ENCODE measurements at regions not wholly inside any gene's neighbourhood (a gene's known extent, or its start where the extent isn't known, plus 50 kb on each side); places are given as distances from the start of the nearest gene placed in this dataset.

- H3K27me3 ChIP-seq (ENCODE audit: control insufficient read depth, insufficient read depth, low read length): no peaks in the 10 kb centered on the region
- DNase-seq (ENCODE audit: low read depth, low spot score) (no peak), ATAC-seq (no peak)
- no peak overlapping the region for H3K4me3 ChIP-seq (ENCODE audit: low read depth in 2 of 2, low read length in 2 of 2)
- H3K9me3 ChIP-seq (ENCODE audit: control insufficient read depth, insufficient read depth, low read depth, low read length): no peaks in the 10 kb centered on the region
- no peaks in the 10 kb centered on the region for H3K36me3 ChIP-seq (ENCODE audit: control insufficient read depth, insufficient read depth, low read length)
- intact Hi-C loops (cut with micrococcal nuclease; ENCODE audit: unreplicated experiment) (no loop called here), in situ Hi-C loops (cut with HindIII; ENCODE audit: low pct_unique_long_range_greater_than_20kb, low sequenced_read_pairs) (no loop called here)
- H3K27ac ChIP-seq (ENCODE audit: low read length): no peak overlapping the region
- no TSS peak for BruUV-seq (replicated peaks)
- H3K4me1 ChIP-seq (ENCODE audit: control insufficient read depth, insufficient read depth, low read length): no peaks in the 10 kb centered on the region
- CTCF ChIA-PET: no interaction called here
- POLR2A ChIA-PET: no interaction called here
- no peak for TF ChIP-seq TCF7L2 (IDR thresholded peaks at IDR 0.05; ENCODE audit: low read depth, low read length)
- TF ChIP-seq, protein P1, sequence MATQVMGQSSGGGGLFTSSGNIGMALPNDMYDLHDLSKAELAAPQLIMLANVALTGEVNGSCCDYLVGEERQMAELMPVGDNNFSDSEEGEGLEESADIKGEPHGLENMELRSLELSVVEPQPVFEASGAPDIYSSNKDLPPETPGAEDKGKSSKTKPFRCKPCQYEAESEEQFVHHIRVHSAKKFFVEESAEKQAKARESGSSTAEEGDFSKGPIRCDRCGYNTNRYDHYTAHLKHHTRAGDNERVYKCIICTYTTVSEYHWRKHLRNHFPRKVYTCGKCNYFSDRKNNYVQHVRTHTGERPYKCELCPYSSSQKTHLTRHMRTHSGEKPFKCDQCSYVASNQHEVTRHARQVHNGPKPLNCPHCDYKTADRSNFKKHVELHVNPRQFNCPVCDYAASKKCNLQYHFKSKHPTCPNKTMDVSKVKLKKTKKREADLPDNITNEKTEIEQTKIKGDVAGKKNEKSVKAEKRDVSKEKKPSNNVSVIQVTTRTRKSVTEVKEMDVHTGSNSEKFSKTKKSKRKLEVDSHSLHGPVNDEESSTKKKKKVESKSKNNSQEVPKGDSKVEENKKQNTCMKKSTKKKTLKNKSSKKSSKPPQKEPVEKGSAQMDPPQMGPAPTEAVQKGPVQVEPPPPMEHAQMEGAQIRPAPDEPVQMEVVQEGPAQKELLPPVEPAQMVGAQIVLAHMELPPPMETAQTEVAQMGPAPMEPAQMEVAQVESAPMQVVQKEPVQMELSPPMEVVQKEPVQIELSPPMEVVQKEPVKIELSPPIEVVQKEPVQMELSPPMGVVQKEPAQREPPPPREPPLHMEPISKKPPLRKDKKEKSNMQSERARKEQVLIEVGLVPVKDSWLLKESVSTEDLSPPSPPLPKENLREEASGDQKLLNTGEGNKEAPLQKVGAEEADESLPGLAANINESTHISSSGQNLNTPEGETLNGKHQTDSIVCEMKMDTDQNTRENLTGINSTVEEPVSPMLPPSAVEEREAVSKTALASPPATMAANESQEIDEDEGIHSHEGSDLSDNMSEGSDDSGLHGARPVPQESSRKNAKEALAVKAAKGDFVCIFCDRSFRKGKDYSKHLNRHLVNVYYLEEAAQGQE (IDR thresholded peaks at IDR 0.05; ENCODE audit: insufficient read depth in 1 of 2, low read depth in 2 of 2, low read length in 1 of 2): no peak
- no peak for TF ChIP-seq POLR2AphosphoS5 (IDR thresholded peaks at IDR 0.05; ENCODE audit: low read depth, low read length)
- TF ChIP-seq, protein P2, sequence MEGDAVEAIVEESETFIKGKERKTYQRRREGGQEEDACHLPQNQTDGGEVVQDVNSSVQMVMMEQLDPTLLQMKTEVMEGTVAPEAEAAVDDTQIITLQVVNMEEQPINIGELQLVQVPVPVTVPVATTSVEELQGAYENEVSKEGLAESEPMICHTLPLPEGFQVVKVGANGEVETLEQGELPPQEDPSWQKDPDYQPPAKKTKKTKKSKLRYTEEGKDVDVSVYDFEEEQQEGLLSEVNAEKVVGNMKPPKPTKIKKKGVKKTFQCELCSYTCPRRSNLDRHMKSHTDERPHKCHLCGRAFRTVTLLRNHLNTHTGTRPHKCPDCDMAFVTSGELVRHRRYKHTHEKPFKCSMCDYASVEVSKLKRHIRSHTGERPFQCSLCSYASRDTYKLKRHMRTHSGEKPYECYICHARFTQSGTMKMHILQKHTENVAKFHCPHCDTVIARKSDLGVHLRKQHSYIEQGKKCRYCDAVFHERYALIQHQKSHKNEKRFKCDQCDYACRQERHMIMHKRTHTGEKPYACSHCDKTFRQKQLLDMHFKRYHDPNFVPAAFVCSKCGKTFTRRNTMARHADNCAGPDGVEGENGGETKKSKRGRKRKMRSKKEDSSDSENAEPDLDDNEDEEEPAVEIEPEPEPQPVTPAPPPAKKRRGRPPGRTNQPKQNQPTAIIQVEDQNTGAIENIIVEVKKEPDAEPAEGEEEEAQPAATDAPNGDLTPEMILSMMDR (IDR thresholded peaks at IDR 0.05): no peak
- no peak for TF ChIP-seq SIN3A (IDR thresholded peaks at IDR 0.05; ENCODE audit: borderline replicate concordance, insufficient read depth, low read depth, low read length)
Observed at GRCh38 chr13:86098511-86098910, 299.3 kb upstream of the SLITRK6 start.

DNA sequence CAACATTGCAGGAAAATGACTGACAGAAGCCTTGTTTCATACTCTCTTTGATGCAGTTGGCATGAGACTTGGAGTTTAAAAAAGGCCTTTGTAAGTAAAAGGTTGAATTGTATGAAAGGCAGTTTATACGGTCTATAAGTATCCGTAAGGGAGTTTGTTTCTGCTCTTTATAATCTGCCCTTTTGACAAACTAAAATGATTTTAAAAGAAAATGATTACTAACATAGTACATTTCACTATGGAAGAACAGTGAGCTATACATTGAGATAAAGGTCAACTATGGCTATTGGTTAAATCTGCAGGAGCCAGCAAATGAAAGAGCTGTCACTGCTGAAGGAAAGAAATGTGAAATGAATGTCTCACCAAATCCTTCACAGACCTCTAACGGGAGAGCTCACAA lies 296.1 kb upstream of the SLITRK6 start:
- BruUV-seq (replicated peaks): no TSS peak
- Histone ChIP-seq H3K4me1 (ENCODE audit: control insufficient read depth, insufficient read depth, low read length) (no peaks in the 10 kb centered on the region), H3K36me3 (ENCODE audit: control insufficient read depth, insufficient read depth, low read length) (no peaks in the 10 kb centered on the region), H3K27me3 (ENCODE audit: control insufficient read depth, insufficient read depth, low read length) (no peaks in the 10 kb centered on the region), H3K27ac (ENCODE audit: low read length) (no peak overlapping the region), H3K4me3 (ENCODE audit: low read depth in 2 of 2, low read length in 2 of 2) (no peak overlapping the region), H3K9me3 (ENCODE audit: control insufficient read depth, insufficient read depth, low read depth, low read length) (no peaks in the 10 kb centered on the region)
- in situ Hi-C loops (cut with HindIII; ENCODE audit: low pct_unique_long_range_greater_than_20kb, low sequenced_read_pairs): no loop called here
- ChIA-PET POLR2A (no interaction called here), CTCF (no interaction called here)
- ATAC-seq (no peak), DNase-seq (ENCODE audit: low read depth, low spot score) (no peak)
- intact Hi-C loops (cut with micrococcal nuclease; ENCODE audit: unreplicated experiment): no loop called here
- TF ChIP-seq, protein P2 (IDR thresholded peaks at IDR 0.05): no peak
- TF ChIP-seq POLR2AphosphoS5 (IDR thresholded peaks at IDR 0.05; ENCODE audit: low read depth, low read length) (no peak), SIN3A (IDR thresholded peaks at IDR 0.05; ENCODE audit: borderline replicate concordance, insufficient read depth, low read depth, low read length) (no peak), TCF7L2 (IDR thresholded peaks at IDR 0.05; ENCODE audit: low read depth, low read length) (no peak)
- TF ChIP-seq, protein P1 (IDR thresholded peaks at IDR 0.05; ENCODE audit: insufficient read depth in 1 of 2, low read depth in 2 of 2, low read length in 1 of 2): no peak
